SK-N-SH (cell line): ENCODE measurements at regions not wholly inside any gene's neighbourhood (a gene's known extent, or its start where the extent isn't known, plus 50 kb on each side); places are given as distances from the start of the nearest gene placed in this dataset.

Experiments used
- CTCF ChIA-PET: fragments of 300-600, 350-600 bp; formaldehyde crosslinking; extraction: SDS; loops from one replicate; lab custom pipeline; 2021; lab: Yijun Ruan, JAX
- POLR2A ChIA-PET: fragments of 350-600 bp; sonication (Branson Sonifier 250); formaldehyde crosslinking; extraction: SDS; loops from one replicate; lab custom pipeline; 2020; ENCODE audit warnings: antibody characterized with exemption, inconsistent platforms; lab: Yijun Ruan, JAX
- DNase-seq: peaks from one replicate; pipeline ENCODE4 v3.0.0; 2012
- H2AFZ ChIP-seq: fragments of 200-600 bp; sonication (generic); 2 replicates; pipeline ENCODE4 v1.8.1; 2016; ENCODE audit warnings: antibody characterized with exemption, mild to moderate bottlenecking, low read depth
- H3F3A ChIP-seq: fragments of 200-600 bp; sonication (generic); replicated peaks from 2 replicates; pipeline ENCODE3; 2016; ENCODE audit warnings: antibody characterized with exemption, mild to moderate bottlenecking; ENCODE audit not compliant: insufficient read depth
- H3K27ac ChIP-seq, 2 experiments: fragments of 200-500 bp in 1 of 2; fragments of 200-600 bp in 1 of 2; sonication (Bioruptor generic) in 1 of 2; sonication (generic), shearing (Covaris generic) in 1 of 2; 2 replicates each; pipeline versions ENCODE4 v1.5.1 to v1.6.1; 2014 to 2016; ENCODE audit warnings: low read depth in 2 of 2, inconsistent platforms in 1 of 2, low read length in 1 of 2, mild to moderate bottlenecking in 1 of 2, mixed read lengths in 1 of 2
- H3K27me3 ChIP-seq: fragments of 200-600 bp; sonication (generic), shearing (Covaris generic); 2 replicates; pipeline ENCODE4 v1.6.1; 2016; ENCODE audit warnings: mixed run types; ENCODE audit not compliant: insufficient read depth
- H3K36me3 ChIP-seq, 2 experiments: fragments of 200-500 bp in 1 of 2; fragments of 200-600 bp in 1 of 2; sonication (Bioruptor generic) in 1 of 2; sonication (generic) in 1 of 2; replicated peaks in 1 of 2; 2 replicates each; pipeline versions ENCODE3 to v1.5.1; 2014 to 2016; ENCODE audit warnings: low read length in 1 of 2, mild to moderate bottlenecking in 1 of 2; ENCODE audit not compliant: insufficient read depth in 2 of 2, control insufficient read depth in 1 of 2
- H3K4me1 ChIP-seq, 2 experiments: fragments of 200-500 bp in 1 of 2; fragments of 200-600 bp in 1 of 2; sonication (Bioruptor generic) in 1 of 2; sonication (generic), shearing (Covaris generic) in 1 of 2; 2 replicates each; pipeline versions ENCODE4 v1.5.1 to v1.6.1; 2014 to 2016; ENCODE audit warnings: low read depth in 1 of 2, low read length in 1 of 2, mixed run types in 1 of 2; ENCODE audit not compliant: insufficient read depth in 2 of 2, control insufficient read depth in 1 of 2
- H3K4me2 ChIP-seq: fragments of 200-600 bp; sonication (generic), shearing (Covaris generic); 2 replicates; pipeline ENCODE4 v1.6.1; 2017; ENCODE audit warnings: mixed run types
- H3K4me3 ChIP-seq, 2 experiments: fragments of 200-500 bp in 1 of 2; fragments of 200-600 bp in 1 of 2; sonication (Bioruptor generic) in 1 of 2; sonication (generic), shearing (Covaris generic) in 1 of 2; 2 replicates each; pipeline versions ENCODE4 v1.5.1 to v1.8.1; 2014 to 2016; ENCODE audit warnings: low read depth in 2 of 2, inconsistent platforms in 1 of 2, low read length in 1 of 2, mild to moderate bottlenecking in 1 of 2, mixed read lengths in 1 of 2, moderate library complexity in 1 of 2
- H3K79me2 ChIP-seq: fragments of 200-600 bp; sonication (generic); 2 replicates; pipeline ENCODE4 v1.8.1; 2017; ENCODE audit warnings: mild to moderate bottlenecking; ENCODE audit not compliant: insufficient read depth
- H3K9ac ChIP-seq: fragments of 200-600 bp; sonication (generic); 2 replicates; pipeline ENCODE4 v1.6.1; 2017; ENCODE audit warnings: mixed run types
- H3K9me2 ChIP-seq: fragments of 200-600 bp; sonication (generic); 2 replicates; pipeline ENCODE4 v1.6.1; 2017; ENCODE audit warnings: mixed run types
- H3K9me3 ChIP-seq: fragments of 200-600 bp; sonication (generic); 2 replicates; pipeline ENCODE4 v1.6.1; 2017; ENCODE audit warnings: mixed run types, mild to moderate bottlenecking, moderate library complexity
- H4K20me1 ChIP-seq: fragments of 200-600 bp; sonication (generic); 2 replicates; pipeline ENCODE4 v1.6.1; 2017; ENCODE audit warnings: mild to moderate bottlenecking, mixed run types; ENCODE audit not compliant: insufficient read depth
- CTCF ChIP-seq: fragments of 200-600 bp; sonication (generic); IDR thresholded peaks from 2 replicates; pipeline ENCODE4 v1.6.1; 2017; ENCODE audit warnings: antibody characterized with exemption, mild to moderate bottlenecking, moderate library complexity
- EP300 ChIP-seq, 2 experiments: IDR thresholded peaks; 2 replicates each; pipeline versions ENCODE4 v1.4.0 to v1.6.1; 2012; ENCODE audit warnings: borderline replicate concordance in 1 of 2, low read depth in 1 of 2, low read length in 1 of 2
- EZH2phosphoT487 ChIP-seq: fragments of 200-600 bp; sonication (generic); IDR thresholded peaks from 2 replicates; pipeline ENCODE4 v1.6.1; 2017; ENCODE audit warnings: low read depth, mixed run types, mild to moderate bottlenecking, antibody characterized with exemption, moderate library complexity, borderline replicate concordance
- FOXJ3 ChIP-seq: sonication (generic); formaldehyde crosslinking; IDR thresholded peaks from 2 replicates; pipeline ENCODE4 v1.5.1; 2020; ENCODE audit warnings: mild to moderate bottlenecking, missing genetic modification reagents
- FOXM1 ChIP-seq: IDR thresholded peaks from 2 replicates; pipeline ENCODE4 v1.4.0; 2012; ENCODE audit warnings: low read depth, mild to moderate bottlenecking
- GABPA ChIP-seq: IDR thresholded peaks from 2 replicates; pipeline ENCODE4 v1.4.0; 2012; ENCODE audit warnings: low read depth, mild to moderate bottlenecking
- MXI1 ChIP-seq: IDR thresholded peaks from 2 replicates; pipeline ENCODE4 v1.6.1; 2012; ENCODE audit warnings: mild to moderate bottlenecking, low read depth, low read length, improper control_type of control experiment
- NFIC ChIP-seq: IDR thresholded peaks from 2 replicates; pipeline ENCODE4 v1.4.0; 2012; ENCODE audit warnings: borderline replicate concordance
- PBX3 ChIP-seq: IDR thresholded peaks from 2 replicates; pipeline ENCODE4; 2012
- RAD21 ChIP-seq: IDR thresholded peaks from 2 replicates; pipeline ENCODE4 v1.6.1; 2012; ENCODE audit warnings: mild to moderate bottlenecking, low read length
- RCOR1 ChIP-seq: fragments of 150-350 bp; IDR thresholded peaks from 2 replicates; pipeline ENCODE4 v1.6.1; 2017; ENCODE audit warnings: antibody characterized with exemption, low read length
- USF1 ChIP-seq: IDR thresholded peaks from 2 replicates; pipeline ENCODE4 v1.4.0; 2012; ENCODE audit warnings: low read depth, borderline replicate concordance
- USF2 ChIP-seq: fragments of 150-350 bp; IDR thresholded peaks from 2 replicates; pipeline ENCODE4 v1.6.1; 2017; ENCODE audit warnings: antibody characterized with exemption, low read length, low read depth, borderline replicate concordance
- YY1 ChIP-seq: IDR thresholded peaks from 2 replicates; pipeline ENCODE4 v1.4.0; 2012; ENCODE audit warnings: low read depth, mild to moderate bottlenecking
- WGBS: methylation state at CpG from one replicate; pipeline ENCODE4 v1.1.6; 2017; ENCODE audit warnings: low lambda C conversion rate; 5-methylcytosine and 5-hydroxymethylcytosine counted together

DNA sequence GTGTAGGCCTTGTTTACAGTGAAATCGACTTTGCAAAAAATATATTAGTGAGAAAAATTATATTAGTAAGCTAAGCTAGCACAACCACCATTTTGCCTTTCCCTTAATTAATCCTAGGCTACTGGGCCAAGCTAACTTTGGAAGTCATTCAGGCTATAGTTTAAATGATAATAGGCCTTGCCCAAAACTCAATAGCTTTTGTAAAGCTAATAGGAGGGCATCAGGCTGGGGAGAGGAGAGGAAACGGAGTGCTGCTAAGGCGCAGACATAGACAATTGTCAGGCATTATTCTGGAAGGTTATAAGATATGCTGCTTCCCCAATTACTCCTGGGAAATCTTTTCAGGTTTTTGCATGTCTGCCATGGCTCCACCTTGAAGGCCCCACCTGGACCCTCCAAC, 1286.0 kb downstream of the NSUN3 start:
- no peak overlapping the region for H2AFZ ChIP-seq
- no peaks in the 10 kb centered on the region for H3K4me1 ChIP-seq
- no peaks in the 10 kb centered on the region for H3K9me2 ChIP-seq
- no peaks in the 10 kb centered on the region for H4K20me1 ChIP-seq
- H3K79me2 ChIP-seq = no peaks in the 10 kb centered on the region
- no peaks in the 10 kb centered on the region for H3K36me3 ChIP-seq
- no peak overlapping the region for H3K9ac ChIP-seq
- DNase-seq = no peak
- POLR2A ChIA-PET = no interaction called here
- no peak overlapping the region for H3K27ac ChIP-seq
- CTCF ChIA-PET = no interaction called here
- TF ChIP-seq USF2 (no peak), PBX3 (no peak), CTCF (no peak), RAD21 (no peak), EZH2phosphoT487 (no peak)
- H3K9me3 ChIP-seq = no peaks in the 10 kb centered on the region
- H3K4me3 ChIP-seq = no peak overlapping the region
- no peaks in the 10 kb centered on the region for H3K27me3 ChIP-seq
- no peak overlapping the region for H3K4me2 ChIP-seq
- no peaks in the 10 kb centered on the region for H3F3A ChIP-seq
- 46% methylated on average over 3 of the region's 3 CpGs for WGBS

- Histone ChIP-seq H3K4me2 (no peak overlapping the region), H3K9me2 (no peaks in the 10 kb centered on the region), H4K20me1 (no peaks in the 10 kb centered on the region), H3K4me3 (no peak overlapping the region), H2AFZ (no peak overlapping the region), H3K36me3 (no peaks in the 10 kb centered on the region), H3F3A (no peaks in the 10 kb centered on the region), H3K79me2 (no peaks in the 10 kb centered on the region), H3K27me3 (no peaks in the 10 kb centered on the region), H3K27ac (no peak overlapping the region), H3K9me3 (no peaks in the 10 kb centered on the region), H3K9ac (no peak overlapping the region), H3K4me1 (no peaks in the 10 kb centered on the region)
- DNase-seq = no peak
- TF ChIP-seq FOXM1 (no peak), FOXJ3 (CRISPR knock-in tag) (no peak), RAD21 (no peak), MXI1 (no peak), EP300 (IDR thresholded peaks at IDR 0.05; ENCODE audit: borderline replicate concordance in 1 of 2, low read depth in 1 of 2, low read length in 1 of 2) (no peak), YY1 (no peak), USF1 (no peak), NFIC (no peak), GABPA (no peak), RCOR1 (no peak)
- ChIA-PET POLR2A (no interaction called here), CTCF (no interaction called here)
- 51% methylated on average over 3 of the region's 4 CpGs for WGBS
These were observed 1287.2 kb downstream of the NSUN3 start for GRCh38 chr3:95350049-95350448.
